ENCODE measurements at regions not wholly inside any gene's neighbourhood (a gene's known extent, or its start where the extent isn't known, plus 50 kb on each side); places are given as distances from the start of the nearest gene placed in this dataset.

DNA sequence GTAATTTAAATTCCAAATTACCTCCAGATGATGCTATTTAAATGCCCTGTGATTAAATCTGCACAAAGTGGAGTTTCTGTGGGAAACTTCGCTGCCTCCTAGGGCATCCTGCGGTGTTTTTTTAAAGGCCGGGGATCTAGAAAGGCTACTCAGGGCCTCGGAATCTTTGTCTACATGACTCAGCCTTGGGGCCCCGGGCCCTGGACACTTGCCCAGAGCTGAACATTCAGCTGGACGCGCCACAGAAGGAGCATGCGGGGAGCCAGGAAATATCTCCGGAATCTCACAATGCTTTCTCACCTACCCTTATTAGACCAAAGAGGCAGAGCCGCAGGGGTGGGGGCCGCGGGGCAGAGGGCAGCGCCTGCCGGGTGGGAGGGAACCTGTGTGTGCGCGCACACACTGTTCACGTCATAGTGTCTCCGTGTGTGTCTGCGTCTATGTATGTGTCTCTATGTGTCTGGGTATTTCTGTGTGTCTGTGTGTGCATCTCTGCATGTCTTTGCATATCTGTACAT lies 145.5 kb upstream of the TPM1 start:
- Mint-ChIP-seq H3K27me3 (ENCODE audit: unreplicated experiment) (peaks cover 4% of the 10 kb centered on the region), H3K36me3 (ENCODE audit: unreplicated experiment) (no peaks in the 10 kb centered on the region), H3K4me1 (ENCODE audit: low read depth, unreplicated experiment) (peaks cover 19% of the 10 kb centered on the region), H3K4me3 (ENCODE audit: unreplicated experiment) (no peak overlapping the region), H3K9me3 (ENCODE audit: unreplicated experiment) (no peaks in the 10 kb centered on the region), H3K27ac (ENCODE audit: unreplicated experiment) (no peak overlapping the region)
- no peak for DNase-seq
- TF ChIP-seq, protein P1, sequence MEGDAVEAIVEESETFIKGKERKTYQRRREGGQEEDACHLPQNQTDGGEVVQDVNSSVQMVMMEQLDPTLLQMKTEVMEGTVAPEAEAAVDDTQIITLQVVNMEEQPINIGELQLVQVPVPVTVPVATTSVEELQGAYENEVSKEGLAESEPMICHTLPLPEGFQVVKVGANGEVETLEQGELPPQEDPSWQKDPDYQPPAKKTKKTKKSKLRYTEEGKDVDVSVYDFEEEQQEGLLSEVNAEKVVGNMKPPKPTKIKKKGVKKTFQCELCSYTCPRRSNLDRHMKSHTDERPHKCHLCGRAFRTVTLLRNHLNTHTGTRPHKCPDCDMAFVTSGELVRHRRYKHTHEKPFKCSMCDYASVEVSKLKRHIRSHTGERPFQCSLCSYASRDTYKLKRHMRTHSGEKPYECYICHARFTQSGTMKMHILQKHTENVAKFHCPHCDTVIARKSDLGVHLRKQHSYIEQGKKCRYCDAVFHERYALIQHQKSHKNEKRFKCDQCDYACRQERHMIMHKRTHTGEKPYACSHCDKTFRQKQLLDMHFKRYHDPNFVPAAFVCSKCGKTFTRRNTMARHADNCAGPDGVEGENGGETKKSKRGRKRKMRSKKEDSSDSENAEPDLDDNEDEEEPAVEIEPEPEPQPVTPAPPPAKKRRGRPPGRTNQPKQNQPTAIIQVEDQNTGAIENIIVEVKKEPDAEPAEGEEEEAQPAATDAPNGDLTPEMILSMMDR (IDR thresholded peaks at IDR 0.05; ENCODE audit: partially characterized antibody, unreplicated experiment) = no peak

- Mint-ChIP-seq H3K27ac (ENCODE audit: unreplicated experiment) (no peak overlapping the region), H3K36me3 (ENCODE audit: unreplicated experiment) (no peaks in the 10 kb centered on the region), H3K9me3 (ENCODE audit: unreplicated experiment) (peaks cover 1% of the 10 kb centered on the region), H3K4me1 (ENCODE audit: low read depth, unreplicated experiment) (peaks cover 19% of the 10 kb centered on the region), H3K4me3 (ENCODE audit: unreplicated experiment) (no peak overlapping the region), H3K27me3 (ENCODE audit: unreplicated experiment) (peaks cover 4% of the 10 kb centered on the region)
- TF ChIP-seq, protein P1 (IDR thresholded peaks at IDR 0.05; ENCODE audit: partially characterized antibody, unreplicated experiment) = no peak
- no peak for DNase-seq
Observed at GRCh38 chr15:62897634-62898033, 144.9 kb upstream of the TPM1 start.

- Mint-ChIP-seq H3K27ac (ENCODE audit: unreplicated experiment) (no peak overlapping the region), H3K9me3 (ENCODE audit: unreplicated experiment) (peaks cover 1% of the 10 kb centered on the region), H3K4me3 (ENCODE audit: unreplicated experiment) (no peak overlapping the region), H3K36me3 (ENCODE audit: unreplicated experiment) (no peaks in the 10 kb centered on the region), H3K27me3 (ENCODE audit: unreplicated experiment) (peaks cover 4% of the 10 kb centered on the region), H3K4me1 (ENCODE audit: low read depth, unreplicated experiment) (peaks cover 17% of the 10 kb centered on the region)
- TF ChIP-seq, protein P1 (IDR thresholded peaks at IDR 0.05; ENCODE audit: partially characterized antibody, unreplicated experiment) = no peak
- DNase-seq = no peak
Observed at GRCh38 chr15:62899090-62899493, 143.5 kb upstream of the TPM1 start.

DNA sequence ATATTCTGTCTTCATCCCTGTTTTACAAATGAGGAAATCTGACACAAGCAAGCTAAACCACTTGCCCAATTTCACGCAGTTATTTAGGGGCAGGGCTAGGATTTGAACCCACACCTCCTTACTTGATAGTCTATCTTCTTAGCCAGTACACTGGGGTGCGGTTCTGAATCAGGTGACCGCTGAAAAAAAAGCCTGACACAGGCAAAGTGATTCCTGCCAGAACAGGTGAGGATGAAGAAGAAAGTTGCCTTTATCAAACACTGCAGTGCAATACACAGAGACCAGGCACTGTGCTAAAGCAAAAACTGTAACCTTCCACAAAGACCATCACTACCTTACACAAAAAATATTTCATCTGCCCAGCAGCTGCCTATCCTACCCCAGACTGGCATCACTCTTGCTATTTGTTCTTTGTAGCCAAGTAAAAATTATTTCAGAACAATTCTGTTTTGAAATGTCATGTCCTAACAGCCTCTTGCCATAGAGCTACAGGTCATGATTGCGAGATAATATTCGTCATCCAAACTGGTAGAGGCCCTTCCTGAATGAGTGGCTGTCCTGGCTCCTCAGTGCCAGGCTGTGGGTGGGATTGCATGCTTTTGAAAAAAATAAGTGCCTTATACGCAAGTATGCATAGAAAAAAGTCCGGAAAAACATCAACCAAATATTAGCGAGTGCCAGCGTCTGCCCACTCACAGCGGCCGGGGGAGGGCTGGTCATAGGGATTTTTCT lies 142.3 kb upstream of the TPM1 start:
- no peak for DNase-seq
- H3K4me3 Mint-ChIP-seq (ENCODE audit: unreplicated experiment) = no peak overlapping the region
- no peaks in the 10 kb centered on the region for H3K36me3 Mint-ChIP-seq (ENCODE audit: unreplicated experiment)
- peaks cover 1% of the 10 kb centered on the region for H3K9me3 Mint-ChIP-seq (ENCODE audit: unreplicated experiment)
- TF ChIP-seq, protein P1 (IDR thresholded peaks at IDR 0.05; ENCODE audit: partially characterized antibody, unreplicated experiment) = no peak
- H3K27me3 Mint-ChIP-seq (ENCODE audit: unreplicated experiment) = peaks cover 2% of the 10 kb centered on the region
- H3K4me1 Mint-ChIP-seq (ENCODE audit: low read depth, unreplicated experiment) = peaks cover 11% of the 10 kb centered on the region
- H3K27ac Mint-ChIP-seq (ENCODE audit: unreplicated experiment) = no peak overlapping the region

- peaks cover 1% of the 10 kb centered on the region for H3K9me3 Mint-ChIP-seq (ENCODE audit: unreplicated experiment)
- H3K27me3 Mint-ChIP-seq (ENCODE audit: unreplicated experiment) = peaks cover 2% of the 10 kb centered on the region
- peaks cover 2% of the 10 kb centered on the region for H3K4me1 Mint-ChIP-seq (ENCODE audit: low read depth, unreplicated experiment)
- DNase-seq = no peak
- no peak overlapping the region for H3K4me3 Mint-ChIP-seq (ENCODE audit: unreplicated experiment)
- H3K36me3 Mint-ChIP-seq (ENCODE audit: unreplicated experiment) = no peaks in the 10 kb centered on the region
- TF ChIP-seq, protein P1 (IDR thresholded peaks at IDR 0.05; ENCODE audit: partially characterized antibody, unreplicated experiment) = no peak
- H3K27ac Mint-ChIP-seq (ENCODE audit: unreplicated experiment) = no peak overlapping the region
Observed at GRCh38 chr15:62901087-62901486, 141.5 kb upstream of the TPM1 start.

All from glutamatergic neuron (in vitro differentiated cells).